A673 (cell line): ENCODE measurements at regions not wholly inside any gene's neighbourhood (a gene's known extent, or its start where the extent isn't known, plus 50 kb on each side); places are given as distances from the start of the nearest gene placed in this dataset.

Source experiments
- CTCF ChIP-seq: fragments of 300-800, 200-600 bp; sonication (generic); conservative IDR thresholded peaks from 2 replicates; pipeline ENCODE4 v1.5.1; 2017; ENCODE audit warnings: low read depth, mild to moderate bottlenecking, antibody characterized with exemption, low read length, moderate library complexity, mixed read lengths
- EZH2 ChIP-seq: fragments of 200-600 bp; sonication (generic); IDR thresholded peaks from 2 replicates; pipeline ENCODE4 v1.6.1; 2017; ENCODE audit warnings: borderline replicate concordance, low read depth, mild to moderate bottlenecking, mixed read lengths, antibody characterized with exemption, low read length; ENCODE audit not compliant: poor library complexity, severe bottlenecking

GRCh38 chr1:37089750-37090149 lies 55.4 kb upstream of the GRIK3 start:
- TF ChIP-seq EZH2 (no peak), CTCF (no peak)
